GM12865 (cell line): ENCODE measurements at regions not wholly inside any gene's neighbourhood (a gene's known extent, or its start where the extent isn't known, plus 50 kb on each side); places are given as distances from the start of the nearest gene placed in this dataset.

Source experiments
- DNase-seq: peaks from one replicate; pipeline ENCODE4 v3.0.0; 2010; ENCODE audit warnings: low read depth
- H3K4me3 ChIP-seq: 2 replicates; pipeline ENCODE4 v1.5.1; 2011; ENCODE audit warnings: mild to moderate bottlenecking, low read depth, low read length, control low read depth
- CTCF ChIP-seq: IDR thresholded peaks from 2 replicates; pipeline ENCODE4 v1.5.1; 2011; ENCODE audit warnings: low read length, control low read depth, low read depth, inconsistent platforms; ENCODE audit not compliant: insufficient read depth; ENCODE audit errors: missing control alignments

GRCh38 chr17:77875881-77876509 is 82.5 kb upstream of the TNRC6C start:
- peak; percentile 30 for DNase-seq
- no peak overlapping the region for H3K4me3 ChIP-seq
- TF ChIP-seq CTCF, result no peak

- H3K4me3 ChIP-seq, result no peak overlapping the region
- no peak for TF ChIP-seq CTCF
- no peak for DNase-seq
These were observed 81.5 kb upstream of the TNRC6C start for GRCh38 chr17:77877036-77877435.

- no peak for TF ChIP-seq CTCF
- no peak for DNase-seq
- no peak overlapping the region for H3K4me3 ChIP-seq
These were observed 80.7 kb upstream of the TNRC6C start for GRCh38 chr17:77877646-77878355.

GRCh38 chr17:77879226-77879895 is 79.1 kb upstream of the TNRC6C start:
- TF ChIP-seq CTCF, result no peak
- H3K4me3 ChIP-seq, result no peak overlapping the region

GRCh38 chr17:77879896-77880280 is 78.6 kb upstream of the TNRC6C start:
- no peak overlapping the region for H3K4me3 ChIP-seq
- no peak for DNase-seq
- no peak for TF ChIP-seq CTCF

More at GRCh38 chr17:77879226-77879895, 79.1 kb upstream of the TNRC6C start:
- no peak for DNase-seq

GRCh38 chr17:77880711-77881450 is 77.6 kb upstream of the TNRC6C start:
- DNase-seq, result no peak
- no peak for TF ChIP-seq CTCF
- no peak overlapping the region for H3K4me3 ChIP-seq
